ENCODE measurements at regions not wholly inside any gene's neighbourhood (a gene's known extent, or its start where the extent isn't known, plus 50 kb on each side); places are given as distances from the start of the nearest gene placed in this dataset.

DNA sequence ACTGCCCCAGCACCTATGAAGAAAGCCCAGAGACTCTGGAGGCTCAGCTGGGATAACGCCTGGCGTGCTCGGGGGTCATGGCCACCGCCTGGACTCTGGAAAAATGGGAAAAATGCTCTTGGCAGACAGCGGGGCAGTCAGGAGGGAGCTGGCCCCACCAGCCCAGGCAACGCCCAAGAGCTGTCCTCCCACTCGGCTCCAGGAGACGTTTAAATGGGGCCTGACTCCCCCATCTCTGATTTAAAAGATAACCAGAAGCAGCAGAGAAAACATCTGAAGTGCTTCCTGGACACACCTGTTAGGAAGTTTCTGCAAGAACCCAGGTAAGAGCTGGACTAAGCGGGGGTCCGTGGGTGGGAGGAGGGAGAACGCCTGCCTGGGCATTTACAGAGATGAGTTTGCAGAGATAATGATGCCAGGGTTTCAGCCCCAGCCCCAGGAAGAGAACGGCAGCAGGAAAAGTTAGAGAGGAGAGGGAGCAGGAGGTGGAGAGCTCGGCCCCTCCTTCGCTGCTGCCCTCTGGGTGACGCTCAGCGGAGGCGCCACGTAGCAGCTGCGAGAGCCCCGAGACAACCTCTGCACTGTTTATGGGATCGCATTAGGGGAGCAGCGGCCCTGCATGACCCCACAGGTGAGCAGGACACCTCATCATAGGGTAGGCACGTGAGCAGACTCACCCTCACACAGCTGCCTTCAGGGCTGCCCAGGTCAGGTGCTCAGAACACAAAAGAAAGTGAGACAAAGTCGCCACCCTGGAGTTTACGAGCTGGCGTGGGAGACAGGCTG is 83.5 kb upstream of the INSIG1 start:
- no peak for DNase-seq (ENCODE audit: low read depth in 1 of 2, low spot score in 1 of 2)

- no peak for DNase-seq (ENCODE audit: low read depth in 1 of 2, low spot score in 1 of 2)
Observed at GRCh38 chr7:155215576-155216325, 81.9 kb upstream of the INSIG1 start.

DNA sequence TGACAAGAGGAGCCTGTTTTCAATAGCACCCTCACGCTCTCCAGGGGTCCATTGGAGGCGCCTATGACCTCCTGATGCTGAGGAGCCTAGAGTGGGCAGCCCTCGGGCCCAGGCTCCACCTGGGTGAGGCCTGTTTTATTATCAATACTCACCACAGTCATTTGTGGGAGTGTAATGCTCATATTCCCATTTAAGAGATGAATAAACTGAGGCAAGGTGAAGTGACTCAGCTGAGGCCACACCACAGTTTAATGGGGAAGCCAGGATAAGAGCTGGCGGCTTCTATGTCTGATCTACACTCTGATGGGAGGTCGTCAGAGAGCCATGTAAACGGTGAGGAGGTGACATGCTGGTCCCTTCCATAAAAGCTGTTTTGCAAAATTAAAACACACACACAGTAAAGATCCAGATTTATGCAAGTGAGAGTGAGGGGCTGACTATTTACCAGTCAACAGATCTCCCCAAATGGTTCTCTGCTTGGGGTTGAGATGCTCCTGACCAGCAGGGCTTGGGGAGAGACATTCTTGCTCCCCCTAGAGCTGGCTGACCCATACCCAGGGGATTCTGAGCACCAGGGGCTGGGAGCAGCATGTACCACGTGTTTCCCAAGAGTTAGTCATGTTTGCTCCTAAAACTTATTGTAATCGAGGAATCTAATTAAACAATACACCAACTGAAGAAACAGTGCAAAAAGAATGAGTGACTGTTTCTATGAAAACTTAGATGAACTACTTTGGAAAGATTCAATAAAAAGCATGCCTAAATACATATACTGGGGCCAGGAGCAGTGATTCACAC is 81.0 kb upstream of the INSIG1 start:
- DNase-seq (ENCODE audit: low read depth in 1 of 2, low spot score in 1 of 2), result no peak

DNA sequence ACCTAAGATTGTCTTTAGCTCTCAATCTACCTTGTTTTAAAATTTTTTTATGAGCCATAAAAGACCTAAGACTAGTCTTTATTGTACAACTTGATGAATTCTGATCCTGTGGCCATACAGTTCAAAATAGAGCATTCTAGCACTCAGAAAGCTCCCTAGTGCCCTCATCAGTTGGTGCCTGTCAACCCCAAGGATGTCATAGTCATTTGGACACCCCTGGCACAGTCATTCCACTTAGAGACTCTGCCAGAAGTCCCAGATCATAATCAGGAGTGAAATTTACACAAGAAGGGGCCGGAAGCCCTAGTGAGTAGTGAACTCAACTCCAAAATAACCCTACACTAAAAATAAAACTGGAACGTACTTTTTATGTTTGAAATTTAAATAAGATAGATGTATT is 80.0 kb upstream of the INSIG1 start:
- no peak for DNase-seq (ENCODE audit: low read depth in 1 of 2, low spot score in 1 of 2)

DNA sequence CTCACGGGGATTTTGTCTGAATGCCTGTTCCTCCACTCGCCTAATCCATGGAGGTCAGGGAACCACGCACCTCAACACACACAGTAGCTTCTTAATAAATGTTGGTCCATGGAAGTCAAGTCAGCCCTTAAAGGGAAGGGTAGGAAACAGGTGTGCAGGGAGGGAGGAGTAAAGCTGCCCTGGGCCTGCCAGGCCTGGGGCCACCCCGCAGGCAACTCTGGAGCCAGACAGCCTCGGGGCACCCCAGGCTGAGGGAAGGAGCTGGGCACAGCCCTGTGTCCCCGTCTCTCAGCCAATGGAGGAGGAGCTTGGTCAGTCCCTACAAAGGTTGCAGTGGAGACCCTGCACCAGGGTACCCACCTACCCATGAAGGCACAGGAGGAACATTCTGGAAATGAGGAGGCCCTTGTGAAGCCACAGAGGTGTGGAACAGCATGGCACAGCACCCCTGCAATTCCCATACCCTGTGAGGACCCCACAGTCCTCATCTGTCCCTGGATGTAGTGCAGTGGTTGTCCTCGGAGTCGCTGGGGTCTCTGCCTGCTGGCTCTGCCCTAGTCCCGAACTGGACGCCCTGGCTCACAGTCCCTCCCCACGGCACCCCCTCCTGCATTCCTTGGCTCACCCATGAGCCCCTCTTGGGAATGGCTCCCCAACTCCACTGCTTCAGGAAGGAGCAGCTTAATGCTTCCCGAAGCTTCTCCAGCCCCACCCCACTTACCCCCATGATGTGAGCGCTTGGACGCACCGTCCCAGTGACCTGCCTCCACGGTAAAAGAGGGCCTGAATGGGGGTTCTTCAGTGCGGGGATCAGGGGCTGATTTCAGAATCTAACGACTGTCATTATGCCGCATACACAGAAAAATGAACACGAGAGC is 79.2 kb upstream of the INSIG1 start:
- DNase-seq (ENCODE audit: low read depth in 1 of 2, low spot score in 1 of 2), result no peak

GRCh38 chr7:155219154-155219531 is 78.5 kb upstream of the INSIG1 start:
- DNase-seq (ENCODE audit: low read depth in 1 of 2, low spot score in 1 of 2), result no peak

DNA sequence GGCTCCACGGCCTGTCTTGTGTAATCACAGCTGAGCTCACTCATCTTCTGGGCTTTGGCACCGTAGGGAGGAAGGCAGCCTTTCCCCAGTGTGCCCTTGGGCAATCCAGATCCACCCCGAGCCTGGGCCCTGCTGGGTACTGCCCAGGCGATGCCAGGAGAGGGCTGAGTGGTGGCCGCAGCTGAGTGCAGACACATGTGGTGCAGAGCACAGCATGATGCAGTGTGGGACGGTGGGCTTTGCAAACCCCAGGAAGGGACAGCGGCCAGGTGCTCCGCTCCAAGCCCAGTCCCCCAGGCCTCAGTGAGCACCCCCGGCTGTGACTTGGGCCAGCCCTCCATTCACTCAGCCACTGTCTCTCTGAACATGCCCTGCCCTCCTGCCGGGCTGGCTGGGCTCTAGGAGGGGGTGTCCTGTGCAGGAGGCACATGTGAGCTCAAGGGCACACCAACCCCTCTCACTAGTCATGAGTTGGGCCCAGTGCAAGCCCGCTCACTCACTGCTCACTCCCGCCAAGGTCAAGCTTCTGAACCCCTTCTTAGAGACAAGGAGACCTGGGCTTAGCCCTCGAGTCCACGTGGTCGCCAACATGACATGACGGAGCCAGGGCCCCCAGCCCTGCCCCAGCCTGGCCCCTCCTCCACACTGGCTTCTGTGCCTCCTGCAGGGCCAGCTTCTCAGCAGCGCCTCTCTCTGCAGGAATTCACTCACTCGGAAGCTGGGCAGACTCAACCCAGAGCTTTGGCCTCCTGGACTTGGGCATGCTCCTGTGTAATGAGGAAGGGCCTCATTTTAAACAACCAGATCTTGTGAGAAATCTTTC is 77.5 kb upstream of the INSIG1 start:
- no peak for DNase-seq (ENCODE audit: low read depth in 1 of 2, low spot score in 1 of 2)

- no peak for DNase-seq (ENCODE audit: low read depth in 1 of 2, low spot score in 1 of 2)
Observed at GRCh38 chr7:155220903-155221302, 76.8 kb upstream of the INSIG1 start.

DNA sequence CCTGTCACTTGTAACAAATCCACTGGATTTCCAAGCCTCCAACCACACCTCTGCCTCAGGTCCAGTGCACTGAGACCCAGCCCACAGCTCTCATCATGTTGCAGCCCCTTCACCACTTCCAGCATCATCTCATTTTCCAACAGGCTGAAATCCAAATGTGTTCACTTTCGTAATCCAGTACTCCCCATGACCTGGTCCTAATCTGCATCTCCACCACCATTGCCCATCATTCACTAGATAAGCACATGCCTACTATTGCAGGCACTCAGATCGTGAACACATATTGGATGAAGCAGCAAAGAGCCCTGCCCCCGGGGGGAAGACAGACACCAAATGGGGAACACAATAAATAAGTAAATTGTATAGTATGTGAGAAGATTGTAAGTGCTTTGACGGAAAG is 76.1 kb upstream of the INSIG1 start:
- no peak for DNase-seq (ENCODE audit: low read depth in 1 of 2, low spot score in 1 of 2)

- DNase-seq (ENCODE audit: low read depth in 1 of 2, low spot score in 1 of 2), result no peak
Observed at GRCh38 chr7:155222061-155222460, 75.6 kb upstream of the INSIG1 start.

DNA sequence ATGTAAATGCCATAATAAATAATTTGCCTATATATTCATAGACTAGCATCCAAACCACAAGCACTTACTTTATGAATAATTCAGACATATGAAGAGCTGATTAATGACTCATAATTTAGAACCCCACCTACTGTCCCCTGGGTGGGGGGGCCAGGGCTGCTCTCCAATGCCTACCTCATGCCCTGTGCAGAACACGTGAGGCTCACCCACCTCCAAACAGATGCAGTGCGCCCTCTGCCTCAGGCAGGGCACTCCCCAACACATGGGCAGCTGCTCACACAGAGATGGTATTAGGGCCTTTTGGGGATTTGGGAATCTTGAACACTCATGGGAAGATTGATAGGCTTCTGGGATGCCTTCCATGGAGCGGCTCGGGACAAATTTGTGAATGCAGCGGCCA is 75.1 kb upstream of the INSIG1 start:
- DNase-seq (ENCODE audit: low read depth in 1 of 2, low spot score in 1 of 2), result no peak

DNA sequence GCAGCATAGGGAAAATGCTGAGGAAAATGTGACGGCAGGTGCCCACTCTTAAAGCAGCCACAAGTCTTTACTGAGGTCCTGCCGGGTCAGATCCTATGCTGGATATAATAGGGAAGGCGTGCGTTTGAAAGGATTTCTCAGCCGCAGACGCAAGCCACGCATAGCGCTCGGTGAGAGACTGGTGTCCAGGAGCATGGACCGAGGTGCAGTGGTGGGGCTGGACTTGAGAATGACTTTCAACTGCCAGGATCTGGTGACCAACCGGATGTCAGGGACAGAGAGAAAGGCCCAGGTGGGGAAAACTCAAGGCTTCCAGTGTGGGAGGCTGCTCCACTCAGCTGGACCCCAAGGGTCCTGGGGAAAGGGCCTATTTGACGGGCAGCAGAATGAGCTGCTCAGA is 74.7 kb upstream of the INSIG1 start:
- no peak for DNase-seq (ENCODE audit: low read depth in 1 of 2, low spot score in 1 of 2)

GRCh38 chr7:155223503-155223902 is 74.2 kb upstream of the INSIG1 start:
- DNase-seq (ENCODE audit: low read depth in 1 of 2, low spot score in 1 of 2), result no peak

- no peak for DNase-seq (ENCODE audit: low read depth in 1 of 2, low spot score in 1 of 2)
Observed at GRCh38 chr7:155224116-155224811, 73.4 kb upstream of the INSIG1 start.

GRCh38 chr7:155225095-155225494 is 72.6 kb upstream of the INSIG1 start:
- DNase-seq (ENCODE audit: low read depth in 1 of 2, low spot score in 1 of 2), result no peak

DNA sequence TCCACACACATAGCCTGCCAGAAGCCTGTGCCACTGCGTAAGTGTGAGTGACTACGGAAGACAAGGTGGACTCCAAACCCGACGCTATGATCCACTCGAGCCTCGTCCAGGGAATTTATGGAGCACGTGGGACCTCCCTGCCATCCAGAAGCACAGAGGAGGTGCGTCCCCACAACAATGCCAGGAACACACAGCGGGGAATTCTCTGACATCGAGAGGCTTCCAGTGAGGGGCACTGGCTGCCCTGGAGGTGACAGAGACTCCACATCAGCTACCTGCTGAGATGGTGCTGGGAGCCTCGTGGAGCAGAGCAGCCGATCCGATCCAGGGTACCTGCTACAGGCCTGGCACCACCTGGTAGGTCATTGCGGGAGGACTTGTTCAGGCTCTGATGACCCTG is 72.2 kb upstream of the INSIG1 start:
- DNase-seq (ENCODE audit: low read depth in 1 of 2, low spot score in 1 of 2), result no peak

GRCh38 chr7:155226261-155227003 is 71.2 kb upstream of the INSIG1 start:
- no peak for DNase-seq (ENCODE audit: low read depth in 1 of 2, low spot score in 1 of 2)

GRCh38 chr7:155227004-155227787 is 70.5 kb upstream of the INSIG1 start:
- DNase-seq (ENCODE audit: low read depth in 1 of 2, low spot score in 1 of 2), result no peak
